ENCODE measurements at regions not wholly inside any gene's neighbourhood (a gene's known extent, or its start where the extent isn't known, plus 50 kb on each side); places are given as distances from the start of the nearest gene placed in this dataset.

DNA sequence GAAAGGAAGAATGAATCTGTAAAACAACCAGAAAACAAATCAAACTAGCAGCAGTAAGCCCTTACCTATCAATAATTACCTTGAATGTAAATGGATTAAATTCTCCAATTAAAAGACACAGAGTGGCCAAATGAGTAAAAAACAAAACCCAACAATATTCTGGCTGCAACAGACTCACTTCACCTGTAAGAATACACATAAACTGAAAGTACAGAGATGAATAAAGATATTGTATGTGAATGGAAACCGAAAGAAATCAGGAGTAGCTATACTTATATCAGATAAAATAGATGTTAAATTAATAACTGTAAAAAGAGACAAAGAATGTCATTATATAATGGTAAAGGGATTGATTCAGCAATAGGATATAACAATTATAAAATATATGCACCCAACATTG lies 514.5 kb upstream of the DPPA4 start:
- TF ChIP-seq SP1 (IDR thresholded peaks at IDR 0.05) (no peak), CTBP1 (IDR thresholded peaks at IDR 0.05; ENCODE audit: borderline replicate concordance) (no peak)
- TF ChIP-seq, protein P1, sequence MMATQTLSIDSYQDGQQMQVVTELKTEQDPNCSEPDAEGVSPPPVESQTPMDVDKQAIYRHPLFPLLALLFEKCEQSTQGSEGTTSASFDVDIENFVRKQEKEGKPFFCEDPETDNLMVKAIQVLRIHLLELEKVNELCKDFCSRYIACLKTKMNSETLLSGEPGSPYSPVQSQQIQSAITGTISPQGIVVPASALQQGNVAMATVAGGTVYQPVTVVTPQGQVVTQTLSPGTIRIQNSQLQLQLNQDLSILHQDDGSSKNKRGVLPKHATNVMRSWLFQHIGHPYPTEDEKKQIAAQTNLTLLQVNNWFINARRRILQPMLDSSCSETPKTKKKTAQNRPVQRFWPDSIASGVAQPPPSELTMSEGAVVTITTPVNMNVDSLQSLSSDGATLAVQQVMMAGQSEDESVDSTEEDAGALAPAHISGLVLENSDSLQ (IDR thresholded peaks at IDR 0.05) = no peak

Data from HEK293T (cell line).